Central memory CD8-positive, alpha-beta T cell (primary cell): ENCODE measurements at regions not wholly inside any gene's neighbourhood (a gene's known extent, or its start where the extent isn't known, plus 50 kb on each side); places are given as distances from the start of the nearest gene placed in this dataset.
"Not testable (repeated sequence)": the region's sequence is repeated elsewhere in the genome, so short reads cannot be mapped to it uniquely, and the experiment has no call there.

Experiments used
- ATAC-seq: fragments of 150-1000 bp; cut with Tn5 transposase; replicated peaks from 2 replicates; pipeline ENCODE4 v1.10.0; 2022; ENCODE audit warnings: mild to moderate bottlenecking, moderate FRiP score, moderate number of reproducible peaks; ENCODE audit not compliant: poor library complexity, severe bottlenecking; ENCODE audit errors: extremely low read depth
- DNase-seq, 2 donors: peaks; one replicate each; pipeline ENCODE4 v3.0.0; 2021; ENCODE audit warnings: low spot score in 2 of 2
- H3K27ac Mint-ChIP-seq: one replicate; pipeline ENCODE4 v1.8.0; 2022; ENCODE audit warnings: low read depth, mild to moderate bottlenecking, moderate library complexity, mixed read lengths
- H3K27me3 Mint-ChIP-seq: one replicate; pipeline ENCODE4 v1.8.0; 2022; ENCODE audit warnings: mixed read lengths
- H3K36me3 Mint-ChIP-seq: one replicate; pipeline ENCODE4 v1.8.0; 2022; ENCODE audit warnings: mild to moderate bottlenecking, moderate library complexity, mixed read lengths; ENCODE audit not compliant: insufficient read depth
- H3K4me1 Mint-ChIP-seq: one replicate; pipeline ENCODE4 v1.8.0; 2022; ENCODE audit warnings: mixed read lengths
- H3K4me3 Mint-ChIP-seq: one replicate; pipeline ENCODE4 v1.8.0; 2022; ENCODE audit warnings: mild to moderate bottlenecking, moderate library complexity, mixed read lengths
- H3K9me3 Mint-ChIP-seq: one replicate; pipeline ENCODE4 v1.8.0; 2022; ENCODE audit warnings: mixed read lengths

- H3K4me3 Mint-ChIP-seq = no peak overlapping the region
- no peaks in the 10 kb centered on the region for H3K27me3 Mint-ChIP-seq
- ATAC-seq (no peak), DNase-seq (no peak)
- H3K36me3 Mint-ChIP-seq = no peaks in the 10 kb centered on the region
- H3K9me3 Mint-ChIP-seq = peaks cover 8% of the 10 kb centered on the region
- H3K27ac Mint-ChIP-seq = no peak overlapping the region
- no peaks in the 10 kb centered on the region for H3K4me1 Mint-ChIP-seq
These were observed 286.8 kb downstream of the RAD51AP2 start for GRCh38 chr2:17231394-17231965.

- DNase-seq (no peak), ATAC-seq (no peak)
- Mint-ChIP-seq H3K4me1 (no peaks in the 10 kb centered on the region), H3K27me3 (no peaks in the 10 kb centered on the region), H3K36me3 (no peaks in the 10 kb centered on the region), H3K9me3 (peaks cover 19% of the 10 kb centered on the region), H3K27ac (no peak overlapping the region), H3K4me3 (no peak overlapping the region)
These were observed 288.8 kb downstream of the RAD51AP2 start for GRCh38 chr2:17229414-17229813.

- H3K4me3 Mint-ChIP-seq = no peak overlapping the region
- no peak for DNase-seq
- H3K27me3 Mint-ChIP-seq = no peaks in the 10 kb centered on the region
- ATAC-seq = no peak
- H3K9me3 Mint-ChIP-seq = peaks cover 24% of the 10 kb centered on the region
- no peaks in the 10 kb centered on the region for H3K4me1 Mint-ChIP-seq
- H3K27ac Mint-ChIP-seq = no peak overlapping the region
- no peaks in the 10 kb centered on the region for H3K36me3 Mint-ChIP-seq
These were observed 289.8 kb downstream of the RAD51AP2 start for GRCh38 chr2:17228461-17228860.

GRCh38 chr2:17227856-17228255, 290.4 kb downstream of the RAD51AP2 start:
- peaks cover 24% of the 10 kb centered on the region for H3K9me3 Mint-ChIP-seq
- H3K4me1 Mint-ChIP-seq = no peaks in the 10 kb centered on the region
- no peaks in the 10 kb centered on the region for H3K27me3 Mint-ChIP-seq
- ATAC-seq (no peak), DNase-seq (no peak)
- no peaks in the 10 kb centered on the region for H3K36me3 Mint-ChIP-seq
- no peak overlapping the region for H3K4me3 Mint-ChIP-seq
- no peak overlapping the region for H3K27ac Mint-ChIP-seq

GRCh38 chr2:17226941-17227490, 291.2 kb downstream of the RAD51AP2 start:
- Mint-ChIP-seq H3K36me3 (no peaks in the 10 kb centered on the region), H3K4me3 (no peak overlapping the region), H3K9me3 (peaks cover 29% of the 10 kb centered on the region), H3K27ac (no peak overlapping the region), H3K4me1 (no peaks in the 10 kb centered on the region), H3K27me3 (no peaks in the 10 kb centered on the region)
- no peak for ATAC-seq
- no peak for DNase-seq

GRCh38 chr2:17223211-17223610, 295.0 kb downstream of the RAD51AP2 start:
- H3K27ac Mint-ChIP-seq = no peak overlapping the region
- no peaks in the 10 kb centered on the region for H3K27me3 Mint-ChIP-seq
- H3K4me1 Mint-ChIP-seq = no peaks in the 10 kb centered on the region
- H3K36me3 Mint-ChIP-seq = no peaks in the 10 kb centered on the region
- H3K4me3 Mint-ChIP-seq = no peak overlapping the region
- no peak for ATAC-seq
- no peak for DNase-seq
- peaks cover 28% of the 10 kb centered on the region for H3K9me3 Mint-ChIP-seq

- H3K27me3 Mint-ChIP-seq = no peaks in the 10 kb centered on the region
- H3K4me3 Mint-ChIP-seq = no peak overlapping the region
- H3K27ac Mint-ChIP-seq = no peak overlapping the region
- ATAC-seq (no peak), DNase-seq (no peak)
- no peaks in the 10 kb centered on the region for H3K4me1 Mint-ChIP-seq
- no peaks in the 10 kb centered on the region for H3K36me3 Mint-ChIP-seq
- peaks cover 14% of the 10 kb centered on the region for H3K9me3 Mint-ChIP-seq
These were observed 309.7 kb downstream of the RAD51AP2 start for GRCh38 chr2:17208511-17208910.

- Mint-ChIP-seq H3K4me3 (no peak overlapping the region), H3K4me1 (no peaks in the 10 kb centered on the region), H3K9me3 (peaks cover 16% of the 10 kb centered on the region), H3K27ac (no peak overlapping the region), H3K36me3 (no peaks in the 10 kb centered on the region), H3K27me3 (no peaks in the 10 kb centered on the region)
- DNase-seq (no peak), ATAC-seq (no peak)
These were observed 311.5 kb downstream of the RAD51AP2 start for GRCh38 chr2:17206771-17207170.

- ATAC-seq, H3K27ac Mint-ChIP-seq, H3K27me3 Mint-ChIP-seq, DNase-seq, H3K4me3 Mint-ChIP-seq, H3K4me1 Mint-ChIP-seq, H3K36me3 Mint-ChIP-seq: not testable (repeated sequence)
- H3K9me3 Mint-ChIP-seq = peaks cover 20% of the 10 kb centered on the region
These were observed 314.0 kb downstream of the RAD51AP2 start for GRCh38 chr2:17204214-17204613.

GRCh38 chr2:17202628-17203027, 315.6 kb downstream of the RAD51AP2 start:
- not testable (repeated sequence) for H3K27me3 Mint-ChIP-seq, ATAC-seq, H3K4me3 Mint-ChIP-seq, H3K27ac Mint-ChIP-seq, H3K36me3 Mint-ChIP-seq, H3K4me1 Mint-ChIP-seq, DNase-seq
- H3K9me3 Mint-ChIP-seq = peaks cover 23% of the 10 kb centered on the region

- no peak for ATAC-seq
- H3K4me1 Mint-ChIP-seq = no peaks in the 10 kb centered on the region
- no peaks in the 10 kb centered on the region for H3K36me3 Mint-ChIP-seq
- H3K27ac Mint-ChIP-seq = no peak overlapping the region
- H3K4me3 Mint-ChIP-seq = no peak overlapping the region
- DNase-seq = no peak
- peaks cover 29% of the 10 kb centered on the region for H3K9me3 Mint-ChIP-seq
- H3K27me3 Mint-ChIP-seq = no peaks in the 10 kb centered on the region
These were observed 318.5 kb downstream of the RAD51AP2 start for GRCh38 chr2:17199741-17200140.

GRCh38 chr2:17196380-17196779, 321.9 kb downstream of the RAD51AP2 start:
- Mint-ChIP-seq H3K27ac (no peak overlapping the region), H3K36me3 (no peaks in the 10 kb centered on the region), H3K9me3 (peaks cover 19% of the 10 kb centered on the region), H3K27me3 (no peaks in the 10 kb centered on the region), H3K4me1 (no peaks in the 10 kb centered on the region), H3K4me3 (no peak overlapping the region)
- ATAC-seq (no peak), DNase-seq (no peak)

- no peaks in the 10 kb centered on the region for H3K4me1 Mint-ChIP-seq
- ATAC-seq (no peak), DNase-seq (no peak)
- H3K36me3 Mint-ChIP-seq = no peaks in the 10 kb centered on the region
- no peak overlapping the region for H3K27ac Mint-ChIP-seq
- H3K4me3 Mint-ChIP-seq = no peak overlapping the region
- H3K9me3 Mint-ChIP-seq = peaks cover 25% of the 10 kb centered on the region
- no peaks in the 10 kb centered on the region for H3K27me3 Mint-ChIP-seq
These were observed 323.2 kb downstream of the RAD51AP2 start for GRCh38 chr2:17195016-17195415.
